H9 (cell line): ENCODE measurements at regions not wholly inside any gene's neighbourhood (a gene's known extent, or its start where the extent isn't known, plus 50 kb on each side); places are given as distances from the start of the nearest gene placed in this dataset.

Experiments
- DNase-seq: peaks from one replicate; pipeline ENCODE4 v3.0.0-alpha.2; 2017
- H2AFZ ChIP-seq: one replicate; pipeline ENCODE4 v1.6.1; 2013; ENCODE audit warnings: mild to moderate bottlenecking, low read length, control low read depth, moderate library complexity
- H2AK5ac ChIP-seq: 2 replicates; pipeline ENCODE4 v1.6.1; 2013; ENCODE audit warnings: low read length, control low read depth, mixed read lengths; ENCODE audit not compliant: insufficient read length
- H2BK120ac ChIP-seq: one replicate; pipeline ENCODE4 v1.6.1; 2013; ENCODE audit warnings: low read depth, mild to moderate bottlenecking, low read length, control low read depth, inconsistent platforms; ENCODE audit not compliant: poor library complexity, severe bottlenecking
- H2BK12ac ChIP-seq: 2 replicates; pipeline ENCODE4 v1.6.1; 2013; ENCODE audit warnings: low read length, control low read depth, mixed read lengths, low read depth; ENCODE audit not compliant: insufficient read length
- H2BK15ac ChIP-seq: 2 replicates; pipeline ENCODE4 v1.6.1; 2013; ENCODE audit warnings: low read depth, low read length, control low read depth
- H2BK20ac ChIP-seq: one replicate; pipeline ENCODE4 v1.6.1; 2013; ENCODE audit warnings: low read depth, mild to moderate bottlenecking, low read length, control low read depth, inconsistent platforms; ENCODE audit not compliant: poor library complexity, severe bottlenecking
- H2BK5ac ChIP-seq: 2 replicates; pipeline ENCODE4 v1.6.1; 2013; ENCODE audit warnings: low read length, control low read depth, mixed read lengths; ENCODE audit not compliant: insufficient read length
- H3K14ac ChIP-seq: 2 replicates; pipeline ENCODE4 v1.6.1; 2013; ENCODE audit warnings: low read length, control low read depth; ENCODE audit not compliant: insufficient read depth
- H3K18ac ChIP-seq: 2 replicates; pipeline ENCODE4 v1.6.1; 2013; ENCODE audit warnings: low read depth, mild to moderate bottlenecking, mixed read lengths, low read length, control low read depth; ENCODE audit not compliant: insufficient read length
- H3K23ac ChIP-seq: 2 replicates; pipeline ENCODE4 v1.6.1; 2013; ENCODE audit warnings: low read length, control low read depth, mixed read lengths, low read depth; ENCODE audit not compliant: insufficient read length
- H3K23me2 ChIP-seq: 2 replicates; pipeline ENCODE4 v1.6.1; 2013; ENCODE audit warnings: low read depth, mild to moderate bottlenecking, mixed read lengths, low read length, control low read depth; ENCODE audit not compliant: insufficient read length, poor library complexity, severe bottlenecking
- H3K27ac ChIP-seq: 2 replicates; pipeline ENCODE4 v1.5.1; 2013; ENCODE audit warnings: low read length, control low read depth, mixed read lengths, low read depth; ENCODE audit not compliant: insufficient read length
- H3K27me3 ChIP-seq: 2 replicates; pipeline ENCODE4 v1.6.1; 2013; ENCODE audit warnings: low read length, control low read depth, inconsistent platforms; ENCODE audit not compliant: insufficient read depth
- H3K4ac ChIP-seq: 2 replicates; pipeline ENCODE4 v1.6.1; 2013; ENCODE audit warnings: low read depth, mild to moderate bottlenecking, control low read depth, inconsistent platforms, low read length, moderate library complexity
- H3K4me1 ChIP-seq: 2 replicates; pipeline ENCODE4 v1.6.1; 2013; ENCODE audit warnings: low read length, control low read depth, inconsistent platforms; ENCODE audit not compliant: insufficient read depth
- H3K4me2 ChIP-seq: 2 replicates; pipeline ENCODE4 v1.6.1; 2013; ENCODE audit warnings: low read length, control low read depth, mixed read lengths; ENCODE audit not compliant: insufficient read length, insufficient read depth
- H3K56ac ChIP-seq: 2 replicates; pipeline ENCODE4 v1.6.1; 2013; ENCODE audit warnings: low read depth, mild to moderate bottlenecking, mixed read lengths, low read length, control low read depth; ENCODE audit not compliant: insufficient read length
- H3K79me1 ChIP-seq: 2 replicates; pipeline ENCODE4 v1.6.1; 2013; ENCODE audit warnings: low read depth, mild to moderate bottlenecking, moderate library complexity, low read length, control low read depth, inconsistent platforms; ENCODE audit not compliant: insufficient read depth, poor library complexity, severe bottlenecking
- H3K79me2 ChIP-seq: 2 replicates; pipeline ENCODE4 v1.6.1; 2013; ENCODE audit warnings: low read length, control low read depth, inconsistent platforms; ENCODE audit not compliant: insufficient read depth
- H3K9ac ChIP-seq: 2 replicates; pipeline ENCODE4 v1.6.1; 2013; ENCODE audit warnings: low read length, control low read depth, mixed read lengths; ENCODE audit not compliant: insufficient read length; ENCODE audit errors: extremely low read depth
- H3K9me3 ChIP-seq: one replicate; pipeline ENCODE4 v1.6.1; 2013; ENCODE audit warnings: low read depth, low read length, inconsistent platforms; ENCODE audit not compliant: control insufficient read depth
- H3T11ph ChIP-seq: one replicate; pipeline ENCODE4 v1.6.1; 2013; ENCODE audit warnings: mild to moderate bottlenecking, low read length, control low read depth, inconsistent platforms
- H4K20me1 ChIP-seq: one replicate; pipeline ENCODE4 v1.6.1; 2013; ENCODE audit not compliant: control insufficient read depth, insufficient read length, insufficient read depth
- H4K5ac ChIP-seq: 2 replicates; pipeline ENCODE4 v1.6.1; 2013; ENCODE audit warnings: low read depth, mild to moderate bottlenecking, mixed read lengths, low read length, control low read depth; ENCODE audit not compliant: insufficient read length
- H4K8ac ChIP-seq: replicated peaks from 2 replicates; pipeline ENCODE4 v1.6.1; 2013; ENCODE audit warnings: low read length, control low read depth, mixed read lengths, low read depth; ENCODE audit not compliant: insufficient read length
- H4K91ac ChIP-seq: 2 replicates; pipeline ENCODE4 v1.6.1; 2013; ENCODE audit warnings: low read depth, mild to moderate bottlenecking, moderate library complexity, mixed read lengths, low read length, control low read depth; ENCODE audit not compliant: insufficient read length
- H3K27ac Mint-ChIP-seq, 3 experiments: 2 replicates in 2 of 3; 3 replicates in 1 of 3; pipeline ENCODE4 v1.8.0; 2020 to 2021; ENCODE audit warnings: mixed read lengths in 3 of 3, mild to moderate bottlenecking in 1 of 3, moderate library complexity in 1 of 3
- H3K27me3 Mint-ChIP-seq: 2 replicates; pipeline ENCODE4 v1.8.0; 2021; ENCODE audit warnings: low read depth, mild to moderate bottlenecking, moderate library complexity, mixed read lengths
- H3K36me3 Mint-ChIP-seq, 3 experiments: 2 replicates in 2 of 3; 3 replicates in 1 of 3; pipeline ENCODE4 v1.8.0; 2020 to 2021; ENCODE audit warnings: low read depth in 3 of 3, mixed read lengths in 3 of 3; ENCODE audit not compliant: insufficient read depth in 1 of 3
- H3K4me1 Mint-ChIP-seq, 2 experiments: 2 replicates each; pipeline ENCODE4 v1.8.0; 2020; ENCODE audit warnings: mixed read lengths in 2 of 2
- H3K4me3 Mint-ChIP-seq, 2 experiments: 2 replicates in 1 of 2; 3 replicates in 1 of 2; pipeline ENCODE4 v1.8.0; 2020 to 2021; ENCODE audit warnings: mild to moderate bottlenecking in 2 of 2, mixed read lengths in 2 of 2, moderate library complexity in 1 of 2
- H3K9me3 Mint-ChIP-seq, 2 experiments: 2 replicates in 1 of 2; 3 replicates in 1 of 2; pipeline ENCODE4 v1.8.0; 2020; ENCODE audit warnings: mild to moderate bottlenecking in 2 of 2, mixed read lengths in 2 of 2, moderate library complexity in 1 of 2
- CTCF ChIP-seq: fragments of 200-600 bp; sonication (generic); conservative IDR thresholded peaks from 3 replicates; pipeline ENCODE4 v1.8.0; 2021; ENCODE audit warnings: antibody characterized with exemption, mild to moderate bottlenecking
- WGBS: extraction: QIAGEN DNeasy Blood & Tissue Kit; methylation state at CpG from one replicate; pipeline ENCODE4 v1.1.7; 2013; ENCODE audit warnings: missing lambda C conversion rate, low lambda C conversion rate, mixed read lengths; ENCODE audit not compliant: insufficient read length; ENCODE audit errors: extremely low coverage; 5-methylcytosine and 5-hydroxymethylcytosine counted together

GRCh38 chr21:16113052-16113715, 383.4 kb downstream of the USP25 start:
- Histone ChIP-seq H2AFZ (no peak overlapping the region), H3K14ac (no peak overlapping the region), H2BK5ac (no peak overlapping the region), H4K20me1 (no peaks in the 10 kb centered on the region), H3K18ac (no peak overlapping the region), H3K23ac (no peak overlapping the region), H3K4ac (no peak overlapping the region), H2BK120ac (no peak overlapping the region), H3K9me3 (no peaks in the 10 kb centered on the region), H3K79me1 (no peaks in the 10 kb centered on the region), H2AK5ac (no peak overlapping the region), H4K8ac (no peak overlapping the region), H3K9ac (no peak overlapping the region), H3K27ac (no peak overlapping the region), H3K23me2 (no peaks in the 10 kb centered on the region), H4K5ac (no peak overlapping the region), H2BK20ac (no peak overlapping the region), H2BK12ac (no peak overlapping the region), H3K27me3 (no peaks in the 10 kb centered on the region), H3T11ph (no peak overlapping the region), H3K79me2 (no peaks in the 10 kb centered on the region), H3K56ac (no peak overlapping the region), H2BK15ac (no peak overlapping the region), H3K4me1 (no peaks in the 10 kb centered on the region), H3K4me2 (no peak overlapping the region), H4K91ac (no peak overlapping the region)
- Mint-ChIP-seq H3K4me3 (no peak overlapping the region), H3K4me1 (peaks cover 4 to 10% of the 10 kb centered on the region in 2 experiments; a peak in 2 of 4 replicates), H3K27ac (no peak overlapping the region), H3K27me3 (no peaks in the 10 kb centered on the region), H3K9me3 (peaks cover 4 to 8% of the 10 kb centered on the region in 2 experiments; a peak in 4 of 5 replicates), H3K36me3 (peaks cover 1 to 12% (median 2%) of the 10 kb centered on the region in 3 experiments; a peak in 6 of 7 replicates)
- WGBS = no CpG with 5 or more reads among the region's 2 CpGs
- DNase-seq = no peak
- no peak for TF ChIP-seq CTCF
